ENCODE measurements at regions not wholly inside any gene's neighbourhood (a gene's known extent, or its start where the extent isn't known, plus 50 kb on each side); places are given as distances from the start of the nearest gene placed in this dataset.

GRCh38 chr2:235274023-235274422 lies 219.8 kb upstream of the AGAP1 start:
- TF ChIP-seq CTCF (conservative IDR thresholded peaks at IDR 0.05 in 1 of 2, IDR thresholded peaks at IDR 0.05 in 1 of 2; ENCODE audit: low read depth in 1 of 2, low read length in 2 of 2): no peak
- TF ChIP-seq EZH2 (IDR thresholded peaks at IDR 0.05; ENCODE audit: low read length, missing control alignments): no peak

Measured in fibroblast of lung (primary cell).